ENCODE measurements at regions not wholly inside any gene's neighbourhood (a gene's known extent, or its start where the extent isn't known, plus 50 kb on each side); places are given as distances from the start of the nearest gene placed in this dataset.

DNA sequence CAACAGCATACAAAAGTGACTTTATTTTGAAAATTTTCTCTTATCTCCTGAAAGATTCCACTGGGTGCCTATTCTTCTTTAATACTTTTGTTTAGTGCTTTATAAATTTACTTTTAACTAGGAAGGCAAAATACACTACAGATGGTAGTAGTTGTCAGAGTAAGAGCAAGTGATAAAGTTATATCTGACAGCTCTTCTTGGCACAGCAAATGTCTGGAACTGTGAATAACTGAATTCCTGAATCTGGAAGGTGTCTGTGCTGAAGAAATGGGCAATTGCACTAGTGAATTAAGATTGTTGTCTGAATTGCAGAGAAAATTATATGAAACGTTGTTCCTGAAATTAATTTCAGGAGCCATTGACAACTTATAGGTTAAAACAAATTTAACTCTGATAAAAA, 213.8 kb upstream of the CBLB start:
- no peaks in the 10 kb centered on the region for H3K27me3 ChIP-seq
- no peaks in the 10 kb centered on the region for H3K9me3 ChIP-seq
- no peak for TF ChIP-seq POLR2A (IDR thresholded peaks at IDR 0.05)
- TF ChIP-seq, protein P1, sequence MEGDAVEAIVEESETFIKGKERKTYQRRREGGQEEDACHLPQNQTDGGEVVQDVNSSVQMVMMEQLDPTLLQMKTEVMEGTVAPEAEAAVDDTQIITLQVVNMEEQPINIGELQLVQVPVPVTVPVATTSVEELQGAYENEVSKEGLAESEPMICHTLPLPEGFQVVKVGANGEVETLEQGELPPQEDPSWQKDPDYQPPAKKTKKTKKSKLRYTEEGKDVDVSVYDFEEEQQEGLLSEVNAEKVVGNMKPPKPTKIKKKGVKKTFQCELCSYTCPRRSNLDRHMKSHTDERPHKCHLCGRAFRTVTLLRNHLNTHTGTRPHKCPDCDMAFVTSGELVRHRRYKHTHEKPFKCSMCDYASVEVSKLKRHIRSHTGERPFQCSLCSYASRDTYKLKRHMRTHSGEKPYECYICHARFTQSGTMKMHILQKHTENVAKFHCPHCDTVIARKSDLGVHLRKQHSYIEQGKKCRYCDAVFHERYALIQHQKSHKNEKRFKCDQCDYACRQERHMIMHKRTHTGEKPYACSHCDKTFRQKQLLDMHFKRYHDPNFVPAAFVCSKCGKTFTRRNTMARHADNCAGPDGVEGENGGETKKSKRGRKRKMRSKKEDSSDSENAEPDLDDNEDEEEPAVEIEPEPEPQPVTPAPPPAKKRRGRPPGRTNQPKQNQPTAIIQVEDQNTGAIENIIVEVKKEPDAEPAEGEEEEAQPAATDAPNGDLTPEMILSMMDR (IDR thresholded peaks at IDR 0.05), result no peak
- intact Hi-C loops (cut with DNase I), result no loop called here
- DNase-seq, result no peak
- WGBS, 2 donors, result 81 to 85% methylated on average over 1 of the region's 1 CpG
- H3K27ac ChIP-seq, result no peak overlapping the region
- H3K36me3 ChIP-seq, result no peaks in the 10 kb centered on the region
- no peaks in the 10 kb centered on the region for H3K4me1 ChIP-seq
- H3K4me3 ChIP-seq (replicated peaks in 1 of 3), result no peak overlapping the region

DNA sequence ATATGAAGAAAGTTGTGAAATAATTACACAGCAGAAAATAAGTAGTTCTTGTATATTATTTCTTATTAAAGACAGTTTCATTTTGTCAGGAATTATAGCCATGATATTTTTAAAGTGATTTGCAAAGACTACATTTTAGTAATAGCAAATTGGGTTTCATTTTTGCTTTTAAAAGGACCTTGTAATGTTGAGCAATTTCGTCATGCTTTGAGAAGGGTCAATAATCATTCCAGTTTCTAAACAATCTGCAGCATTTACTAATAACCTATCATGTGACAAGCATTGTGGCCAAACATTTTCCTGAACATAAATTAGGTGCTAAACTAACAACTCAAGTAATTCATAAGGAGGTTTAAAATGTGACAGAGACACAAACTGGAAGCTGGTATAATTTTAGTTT, 214.4 kb upstream of the CBLB start:
- Histone ChIP-seq H3K4me3 (replicated peaks in 1 of 3) (no peak overlapping the region), H3K27ac (no peak overlapping the region), H3K4me1 (no peaks in the 10 kb centered on the region), H3K36me3 (no peaks in the 10 kb centered on the region), H3K27me3 (no peaks in the 10 kb centered on the region), H3K9me3 (no peaks in the 10 kb centered on the region)
- intact Hi-C loops (cut with DNase I), result no loop called here
- no peak for TF ChIP-seq POLR2A (IDR thresholded peaks at IDR 0.05)
- TF ChIP-seq, protein P1 (IDR thresholded peaks at IDR 0.05), result no peak
- DNase-seq, result no peak
- WGBS, 2 donors, result 71 to 90% methylated on average over 1 of the region's 1 CpG

DNA sequence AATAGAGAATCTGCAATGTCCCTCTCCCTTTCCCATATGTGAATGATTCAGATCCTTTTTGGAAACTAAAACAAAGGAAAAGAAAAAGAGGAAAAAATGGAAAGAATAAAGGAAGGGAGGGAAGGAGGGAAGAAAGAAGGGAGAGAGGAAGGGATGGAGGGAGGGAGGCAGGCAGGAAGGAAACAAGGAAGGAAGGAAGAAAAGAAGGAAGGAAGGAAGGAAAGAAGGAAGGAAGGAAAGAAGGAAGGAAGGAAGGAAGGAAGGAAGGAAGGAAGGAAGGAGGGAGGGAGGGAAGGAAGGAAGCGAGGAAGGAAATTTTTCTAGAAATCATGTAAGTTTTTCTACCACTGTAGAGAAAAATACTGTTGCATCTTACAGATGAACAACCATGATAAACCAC, 215.0 kb upstream of the CBLB start:
- Histone ChIP-seq H3K27ac (no peak overlapping the region), H3K27me3 (no peaks in the 10 kb centered on the region), H3K36me3 (no peaks in the 10 kb centered on the region), H3K9me3 (no peaks in the 10 kb centered on the region), H3K4me1 (no peaks in the 10 kb centered on the region), H3K4me3 (replicated peaks in 1 of 3) (no peak overlapping the region)
- DNase-seq, result no peak
- intact Hi-C loops (cut with DNase I), result no loop called here
- WGBS, 2 donors, result 95 to 96% methylated on average over 1 of the region's 1 CpG
- TF ChIP-seq, protein P1 (IDR thresholded peaks at IDR 0.05), result no peak
- TF ChIP-seq POLR2A (IDR thresholded peaks at IDR 0.05), result no peak

DNA sequence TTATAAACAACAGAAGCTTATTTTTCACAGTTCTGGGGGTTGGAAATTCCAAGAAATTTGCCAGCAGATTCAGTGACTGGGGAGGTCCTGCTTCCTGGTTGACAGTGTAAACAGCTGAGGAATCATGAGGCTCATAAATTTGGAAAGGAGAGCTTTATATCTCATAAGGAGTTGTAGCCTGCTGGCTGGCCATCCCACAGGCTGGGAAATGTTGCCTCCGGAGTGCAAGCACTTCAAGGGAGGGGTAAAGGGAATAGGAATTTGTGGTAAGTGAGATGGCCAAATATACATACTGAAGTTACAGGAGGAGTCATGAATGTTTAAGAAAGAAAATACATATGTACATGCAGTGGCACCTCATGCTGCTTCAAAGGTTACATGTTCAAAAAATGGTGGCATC, 217.2 kb upstream of the CBLB start:
- H3K27me3 ChIP-seq, result no peaks in the 10 kb centered on the region
- WGBS, 2 donors, result 82 to 84% methylated on average over 1 of the region's 1 CpG
- no peak overlapping the region for H3K4me3 ChIP-seq (replicated peaks in 1 of 3)
- no peaks in the 10 kb centered on the region for H3K4me1 ChIP-seq
- H3K27ac ChIP-seq, result no peak overlapping the region
- H3K36me3 ChIP-seq, result no peaks in the 10 kb centered on the region
- no peaks in the 10 kb centered on the region for H3K9me3 ChIP-seq
- intact Hi-C loops (cut with DNase I), result no loop called here
- no peak for DNase-seq
- TF ChIP-seq, protein P1 (IDR thresholded peaks at IDR 0.05), result no peak
- TF ChIP-seq POLR2A (IDR thresholded peaks at IDR 0.05), result no peak

DNA sequence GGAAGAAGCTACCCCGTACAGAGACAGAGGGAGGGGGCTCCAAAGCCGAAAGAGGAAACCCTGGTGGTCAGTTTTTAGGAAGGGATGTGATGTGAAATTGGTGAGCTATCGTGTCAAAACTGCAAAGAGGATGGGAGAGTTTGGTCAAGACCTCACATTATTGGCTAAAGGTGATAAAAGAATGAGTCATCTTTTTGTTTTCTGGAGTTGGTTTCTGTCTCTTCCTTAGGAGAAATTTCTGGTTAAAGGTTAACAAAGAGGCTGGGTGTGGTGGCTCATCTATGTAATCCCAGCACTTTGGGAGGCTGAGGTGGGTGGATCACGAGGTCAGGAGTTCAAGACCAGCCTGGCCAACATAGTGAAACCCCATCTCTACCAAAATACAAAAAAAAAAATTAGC, 217.8 kb upstream of the CBLB start:
- 91 to 92% methylated on average over 4 of the region's 4 CpGs for WGBS, 2 donors
- intact Hi-C loops (cut with DNase I), result no loop called here

More for the DNA sequence above, 217.8 kb upstream of the CBLB start:
- TF ChIP-seq, protein P1 (IDR thresholded peaks at IDR 0.05), result no peak
- TF ChIP-seq POLR2A (IDR thresholded peaks at IDR 0.05), result no peak
- Histone ChIP-seq H3K4me1 (no peaks in the 10 kb centered on the region), H3K27me3 (no peaks in the 10 kb centered on the region), H3K27ac (no peak overlapping the region), H3K9me3 (no peaks in the 10 kb centered on the region), H3K36me3 (no peaks in the 10 kb centered on the region), H3K4me3 (replicated peaks in 1 of 3) (no peak overlapping the region)
- no peak for DNase-seq
